ENCODE measurements at regions not wholly inside any gene's neighbourhood (a gene's known extent, or its start where the extent isn't known, plus 50 kb on each side); places are given as distances from the start of the nearest gene placed in this dataset.

DNA sequence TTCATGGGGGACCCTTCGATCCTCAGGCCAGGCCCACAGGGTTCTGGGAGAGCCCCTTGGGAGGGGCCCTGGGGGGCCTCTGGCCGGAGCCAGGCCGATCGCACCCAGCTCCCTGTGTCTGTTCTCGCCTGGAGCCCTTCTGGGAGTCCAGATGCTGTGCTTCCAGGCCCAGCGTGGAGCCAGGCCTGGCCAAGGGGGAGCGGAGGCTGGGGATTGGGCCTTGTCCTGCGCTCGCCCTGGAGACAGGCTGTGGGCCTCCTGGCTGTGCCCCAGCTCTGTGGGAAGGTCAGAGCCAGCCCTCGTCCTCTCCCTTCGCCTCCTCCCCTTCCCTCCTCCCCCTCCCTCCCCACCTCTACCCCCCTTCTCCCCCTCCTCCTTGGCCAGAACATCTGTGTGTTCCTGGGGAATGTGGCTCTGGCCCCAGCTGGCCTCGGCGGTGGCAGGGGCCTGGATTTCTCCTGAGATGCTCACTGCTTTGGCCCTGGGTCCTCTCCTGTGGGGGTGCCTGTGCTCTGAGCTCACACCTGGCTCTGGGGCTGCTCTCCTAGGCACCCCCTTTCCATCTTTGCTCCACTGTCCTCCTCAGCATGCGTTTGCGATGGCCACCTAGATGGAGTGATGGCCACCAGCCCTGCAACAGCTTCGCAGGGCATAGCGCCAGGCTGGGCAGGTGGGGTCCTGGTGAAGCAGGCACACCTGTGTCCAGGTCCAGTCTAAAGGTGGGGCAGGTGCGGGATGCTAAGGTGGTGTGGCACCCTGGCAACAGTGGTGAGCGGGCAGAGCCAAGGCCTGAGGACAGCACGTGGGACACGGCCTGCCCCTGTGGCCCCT is 90.6 kb upstream of the CIBAR2 start:
- BruUV-seq (replicated peaks): no TSS peak
- no peak overlapping the region; a peak in 1 of 6 replicates for H3K4me3 ChIP-seq (replicated peaks in 1 of 3; ENCODE audit: insufficient read depth in 1 of 3, low read depth in 2 of 3, low read length in 3 of 3)
- in situ Hi-C loops (cut with HindIII; ENCODE audit: extremely low pct_ligation_motif_present, low pct_unique_long_range_greater_than_20kb): no loop called here
- no peak for DNase-seq (ENCODE audit: low spot score)
- ATAC-seq: 0 out of 3 replicates have a peak, but pooled peaks have one; percentile 2
- peaks cover 0 to 4% of the 10 kb centered on the region in 2 experiments; a peak in 1 of 5 replicates for H3K27me3 ChIP-seq (ENCODE audit: control insufficient read depth in 1 of 2, insufficient read depth in 2 of 2, low read length in 2 of 2)
- no peak overlapping the region for H3K9ac ChIP-seq (ENCODE audit: insufficient read depth, low read depth, low read length)
- ChIA-PET POLR2A (interaction anchor here (1.1 to 1.6 kb wide), 3 partner anchors 10 to 67 kb away, joined by 3 to 4 read pairs (median 3); no protein-coding TSS in a partner anchor), CTCF (ENCODE audit: low intra/inter-chr PET ratio, low total read pairs) (no interaction called here)
- H3K79me2 ChIP-seq (ENCODE audit: insufficient read depth, low read length): no peaks in the 10 kb centered on the region
- peak overlapping the region; percentile 13; the same call in 1 of the 2 replicates for H3K4me2 ChIP-seq (ENCODE audit: low read depth, low read length)
- no peak for FAIRE-seq
- peaks cover under 1% of the 10 kb centered on the region; the same call in 1 of the 2 replicates for H4K20me1 ChIP-seq (ENCODE audit: insufficient read depth, low read length)
- no peaks in the 10 kb centered on the region for H3K36me3 ChIP-seq (replicated peaks in 1 of 2; ENCODE audit: control insufficient read depth in 1 of 2, insufficient read depth in 2 of 2, low read length in 2 of 2)
- no peaks in the 10 kb centered on the region for H3K9me3 ChIP-seq (ENCODE audit: low read length)
- 66% methylated on average over 15 of the region's 21 CpGs for WGBS (ENCODE audit: low lambda C conversion rate)
- intact Hi-C loops (cut with micrococcal nuclease; ENCODE audit: unreplicated experiment): no loop called here
- no peak overlapping the region for H3K27ac ChIP-seq (ENCODE audit: extremely low read length, insufficient read depth, low read length)
- peaks cover 94% of the 10 kb centered on the region for H3K4me1 ChIP-seq (ENCODE audit: insufficient read depth, low read length)
- H2AFZ ChIP-seq (ENCODE audit: low read length): no peak overlapping the region
- TF ChIP-seq RBM22 (optimal IDR thresholded peaks at IDR 0.05; ENCODE audit: low read length) (no peak), ZNF570 (CRISPR knock-in tag; IDR thresholded peaks at IDR 0.05; ENCODE audit: borderline replicate concordance) (no peak), ZNF577 (CRISPR knock-in tag; IDR thresholded peaks at IDR 0.05; ENCODE audit: borderline replicate concordance, low read depth) (no peak), KMT2B (CRISPR knock-in tag; IDR thresholded peaks at IDR 0.05) (no peak), ZFX (CRISPR knock-in tag; IDR thresholded peaks at IDR 0.05; ENCODE audit: low read depth) (peak; percentile 44; the same call in 1 of the 2 replicates), RBM39 (IDR thresholded peaks at IDR 0.05; ENCODE audit: low read depth, low read length, poor library complexity, severe bottlenecking) (no peak), PAX8 (CRISPR knock-in tag; IDR thresholded peaks at IDR 0.05; ENCODE audit: borderline replicate concordance) (no peak), KDM4B (CRISPR knock-in tag; IDR thresholded peaks at IDR 0.05) (no peak), ZNF670 (CRISPR knock-in tag; IDR thresholded peaks at IDR 0.05; ENCODE audit: borderline replicate concordance) (no peak), RFX3 (CRISPR knock-in tag; IDR thresholded peaks at IDR 0.05) (no peak), MAZ (IDR thresholded peaks at IDR 0.05; ENCODE audit: borderline replicate concordance, low read depth, low read length) (no peak), MAZ (CRISPR knock-in tag; IDR thresholded peaks at IDR 0.05; ENCODE audit: low read depth) (0 out of 2 replicates have a peak, but pooled peaks have one; percentile 7), NFKB2 (CRISPR knock-in tag; IDR thresholded peaks at IDR 0.05; ENCODE audit: borderline replicate concordance) (peak; percentile 34; the same call in 1 of the 2 replicates), ZNF24 (IDR thresholded peaks at IDR 0.05) (no peak), GATAD2A (CRISPR knock-in tag; IDR thresholded peaks at IDR 0.05) (no peak), TBX3 (IDR thresholded peaks at IDR 0.05; ENCODE audit: borderline replicate concordance) (no peak)
- TF ChIP-seq, protein P1, sequence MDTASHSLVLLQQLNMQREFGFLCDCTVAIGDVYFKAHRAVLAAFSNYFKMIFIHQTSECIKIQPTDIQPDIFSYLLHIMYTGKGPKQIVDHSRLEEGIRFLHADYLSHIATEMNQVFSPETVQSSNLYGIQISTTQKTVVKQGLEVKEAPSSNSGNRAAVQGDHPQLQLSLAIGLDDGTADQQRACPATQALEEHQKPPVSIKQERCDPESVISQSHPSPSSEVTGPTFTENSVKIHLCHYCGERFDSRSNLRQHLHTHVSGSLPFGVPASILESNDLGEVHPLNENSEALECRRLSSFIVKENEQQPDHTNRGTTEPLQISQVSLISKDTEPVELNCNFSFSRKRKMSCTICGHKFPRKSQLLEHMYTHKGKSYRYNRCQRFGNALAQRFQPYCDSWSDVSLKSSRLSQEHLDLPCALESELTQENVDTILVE (CRISPR knock-in tag; IDR thresholded peaks at IDR 0.05): no peak
- TF ChIP-seq, protein P2, sequence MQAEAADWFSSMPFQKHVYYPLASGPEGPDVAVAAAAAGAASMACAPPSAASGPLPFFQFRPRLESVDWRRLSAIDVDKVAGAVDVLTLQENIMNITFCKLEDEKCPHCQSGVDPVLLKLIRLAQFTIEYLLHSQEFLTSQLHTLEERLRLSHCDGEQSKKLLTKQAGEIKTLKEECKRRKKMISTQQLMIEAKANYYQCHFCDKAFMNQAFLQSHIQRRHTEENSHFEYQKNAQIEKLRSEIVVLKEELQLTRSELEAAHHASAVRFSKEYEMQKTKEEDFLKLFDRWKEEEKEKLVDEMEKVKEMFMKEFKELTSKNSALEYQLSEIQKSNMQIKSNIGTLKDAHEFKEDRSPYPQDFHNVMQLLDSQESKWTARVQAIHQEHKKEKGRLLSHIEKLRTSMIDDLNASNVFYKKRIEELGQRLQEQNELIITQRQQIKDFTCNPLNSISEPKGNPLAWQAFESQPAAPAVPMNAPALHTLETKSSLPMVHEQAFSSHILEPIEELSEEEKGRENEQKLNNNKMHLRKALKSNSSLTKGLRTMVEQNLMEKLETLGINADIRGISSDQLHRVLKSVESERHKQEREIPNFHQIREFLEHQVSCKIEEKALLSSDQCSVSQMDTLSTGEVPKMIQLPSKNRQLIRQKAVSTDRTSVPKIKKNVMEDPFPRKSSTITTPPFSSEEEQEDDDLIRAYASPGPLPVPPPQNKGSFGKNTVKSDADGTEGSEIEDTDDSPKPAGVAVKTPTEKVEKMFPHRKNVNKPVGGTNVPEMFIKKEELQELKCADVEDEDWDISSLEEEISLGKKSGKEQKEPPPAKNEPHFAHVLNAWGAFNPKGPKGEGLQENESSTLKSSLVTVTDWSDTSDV (CRISPR knock-in tag; IDR thresholded peaks at IDR 0.05): peak; percentile 38; the same call in 1 of the 2 replicates
- TF ChIP-seq, protein P3, sequence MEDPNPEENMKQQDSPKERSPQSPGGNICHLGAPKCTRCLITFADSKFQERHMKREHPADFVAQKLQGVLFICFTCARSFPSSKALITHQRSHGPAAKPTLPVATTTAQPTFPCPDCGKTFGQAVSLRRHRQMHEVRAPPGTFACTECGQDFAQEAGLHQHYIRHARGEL (CRISPR knock-in tag; IDR thresholded peaks at IDR 0.05): no peak
